Esophagus squamous epithelium (tissue), 4 donors: ENCODE measurements at regions not wholly inside any gene's neighbourhood (a gene's known extent, or its start where the extent isn't known, plus 50 kb on each side); places are given as distances from the start of the nearest gene placed in this dataset.
"Not testable (repeated sequence)": the region's sequence is repeated elsewhere in the genome, so short reads cannot be mapped to it uniquely, and the experiment has no call there.

ENCODE experiments used
- CTCF ChIP-seq, 6 experiments: fragments of 450-650 bp in 4 of 6; fragments of 200-600 bp in 2 of 6; sonication (generic) in 2 of 6; IDR thresholded peaks; one replicate each; pipeline ENCODE4 v1.5.1; 2016 to 2019; ENCODE audit warnings: antibody characterized with exemption in 6 of 6, mild to moderate bottlenecking in 4 of 6, moderate library complexity in 4 of 6
- POLR2A ChIP-seq, 4 donors: fragments of 450-650 bp; IDR thresholded peaks; one replicate each; pipeline ENCODE4 v1.6.1; 2017; ENCODE audit warnings: antibody characterized with exemption in 4 of 4, mild to moderate bottlenecking in 4 of 4, moderate library complexity in 3 of 4

- TF ChIP-seq POLR2A, CTCF (IDR thresholded peaks at IDR 0.05): not testable (repeated sequence)
These were observed 182.4 kb upstream of the ZNF469 start for GRCh38 chr16:88200154-88200895.
